Endothelial cell of umbilical vein (primary cell): ENCODE measurements at regions not wholly inside any gene's neighbourhood (a gene's known extent, or its start where the extent isn't known, plus 50 kb on each side); places are given as distances from the start of the nearest gene placed in this dataset.

Experiments
- BruUV-seq: library from RNA; stranded (reverse); fragments of 400-500 nt; replicated peaks from 2 replicates; lab custom pipeline; 2021; lab: Mats Ljungman, UMichigan
- CTCF ChIA-PET: fragments of 300-600, 350-600 bp; sonication (Branson Sonifier 250); formaldehyde crosslinking; loops from one replicate; lab custom pipeline; 2021; ENCODE audit warnings: antibody characterized with exemption, inconsistent platforms; lab: Charles Lee
- POLR2A ChIA-PET: fragments of 300-600, 350-600 bp; sonication (Branson Sonifier 250); formaldehyde crosslinking; loops from one replicate; lab custom pipeline; 2021; ENCODE audit warnings: antibody characterized with exemption, inconsistent platforms; lab: Charles Lee
- DNase-seq: peaks from one replicate; pipeline ENCODE4 v3.0.0-alpha.2; 2011; ENCODE audit warnings: low read depth, low spot score
- FAIRE-seq: peaks from 2 replicates; lab custom pipeline; 2011; peaks lifted over from hg19 to GRCh38; lab: Jason Lieb, UNC
- H2AFZ ChIP-seq: 2 replicates; pipeline ENCODE4 v1.6.0; 2012; ENCODE audit warnings: low read depth, low read length, control low read depth, inconsistent platforms
- H3K27ac ChIP-seq: 2 replicates; pipeline ENCODE4 v1.5.1; 2011; ENCODE audit warnings: low read depth, mild to moderate bottlenecking, control low read depth, low read length, moderate library complexity; ENCODE audit not compliant: insufficient read depth
- H3K27me3 ChIP-seq, 2 experiments: 2 replicates each; pipeline versions ENCODE4 v1.6.0 to v1.6.1; 2011; ENCODE audit warnings: low read length in 2 of 2, mixed read lengths in 1 of 2; ENCODE audit not compliant: control insufficient read depth in 2 of 2, insufficient read depth in 2 of 2
- H3K36me3 ChIP-seq, 2 experiments: 2 replicates in 1 of 2; 3 replicates in 1 of 2; pipeline ENCODE4 v1.5.1; 2011; ENCODE audit warnings: low read length in 2 of 2, mild to moderate bottlenecking in 1 of 2, moderate library complexity in 1 of 2; ENCODE audit not compliant: control insufficient read depth in 2 of 2, insufficient read depth in 2 of 2; ENCODE audit errors: extremely low read depth in 1 of 2
- H3K4me1 ChIP-seq: 3 replicates; pipeline ENCODE4 v1.5.1; 2011; ENCODE audit warnings: mild to moderate bottlenecking, low read length; ENCODE audit not compliant: control insufficient read depth, insufficient read depth; ENCODE audit errors: extremely low read depth
- H3K4me2 ChIP-seq: 2 replicates; pipeline ENCODE4 v1.6.1; 2011; ENCODE audit warnings: low read length, control low read depth, mixed read lengths; ENCODE audit not compliant: insufficient read depth
- H3K4me3 ChIP-seq, 3 experiments: fragments of 200-600 bp in 1 of 3; sonication (generic), shearing (Covaris generic) in 1 of 3; replicated peaks in 1 of 3; 2 replicates each; pipeline ENCODE4 v1.5.1; 2011 to 2016; ENCODE audit warnings: control low read depth in 3 of 3, low read length in 3 of 3, mild to moderate bottlenecking in 2 of 3, inconsistent platforms in 1 of 3, low read depth in 1 of 3, moderate library complexity in 1 of 3; ENCODE audit not compliant: insufficient read depth in 1 of 3
- H3K79me2 ChIP-seq: 2 replicates; pipeline ENCODE4 v1.6.0; 2012; ENCODE audit warnings: low read length, inconsistent platforms; ENCODE audit not compliant: control insufficient read depth, insufficient read depth
- H3K9ac ChIP-seq: replicated peaks from 2 replicates; pipeline ENCODE3; 2011; ENCODE audit warnings: low read length, control low read depth; ENCODE audit not compliant: insufficient read depth; ENCODE audit errors: extremely low read depth
- H3K9me1 ChIP-seq: replicated peaks from 3 replicates; pipeline ENCODE4 v1.6.0; 2011; ENCODE audit warnings: mild to moderate bottlenecking, low read length; ENCODE audit not compliant: control insufficient read depth, insufficient read depth; ENCODE audit errors: extremely low read depth
- H3K9me3 ChIP-seq: replicated peaks from 2 replicates; pipeline ENCODE4 v1.5.1; 2012; ENCODE audit warnings: low read length, inconsistent platforms; ENCODE audit not compliant: control insufficient read depth, insufficient read depth
- H4K20me1 ChIP-seq: replicated peaks from 2 replicates; pipeline ENCODE3; 2011; ENCODE audit warnings: mild to moderate bottlenecking, low read length; ENCODE audit not compliant: control insufficient read depth, insufficient read depth; ENCODE audit errors: extremely low read depth
- CTCF ChIP-seq, 2 donors: IDR thresholded peaks; 1 replicate in 1 of 2; 2 replicates in 1 of 2; pipeline ENCODE4 v1.5.1; 2011; ENCODE audit warnings: low read length in 2 of 2, mild to moderate bottlenecking in 2 of 2, moderate library complexity in 2 of 2, control low read depth in 1 of 2, inconsistent platforms in 1 of 2, low read depth in 1 of 2; ENCODE audit not compliant: insufficient read depth in 1 of 2; ENCODE audit errors: extremely low read depth in 1 of 2
- EZH2 ChIP-seq: IDR thresholded peaks from 2 replicates; pipeline ENCODE4 v1.6.1; 2012; ENCODE audit warnings: borderline replicate concordance, low read depth, mild to moderate bottlenecking, moderate library complexity, low read length, inconsistent platforms; ENCODE audit not compliant: severe bottlenecking
- FOS ChIP-seq: IDR thresholded peaks from 2 replicates; pipeline ENCODE4 v1.6.1; 2011; ENCODE audit warnings: mild to moderate bottlenecking, low read length, moderate library complexity, borderline replicate concordance; ENCODE audit not compliant: insufficient read depth
- GATA2 ChIP-seq: IDR thresholded peaks from 2 replicates; pipeline ENCODE4 v1.7.0; 2011; ENCODE audit warnings: low read depth, mild to moderate bottlenecking, moderate library complexity, mixed read lengths, low read length; ENCODE audit not compliant: insufficient read length, insufficient read depth
- JUN ChIP-seq: IDR thresholded peaks from 2 replicates; pipeline ENCODE4 v1.6.1; 2011; ENCODE audit warnings: borderline replicate concordance, low read depth; ENCODE audit not compliant: insufficient read length, insufficient read depth
- MAX ChIP-seq: IDR thresholded peaks from 2 replicates; pipeline ENCODE4 v1.6.1; 2011; ENCODE audit not compliant: insufficient read depth, insufficient read length
- MYC ChIP-seq: IDR thresholded peaks from one replicate; pipeline ENCODE4 v1.6.1; 2011; ENCODE audit warnings: mild to moderate bottlenecking, low read depth, low read length
- POLR2A ChIP-seq: IDR thresholded peaks from 2 replicates; pipeline ENCODE4 v1.6.1; 2012; ENCODE audit warnings: low read depth, mild to moderate bottlenecking, control low read depth, low read length
- POLR2AphosphoS5 ChIP-seq: IDR thresholded peaks from 2 replicates; pipeline ENCODE4 v1.6.1; 2012; ENCODE audit warnings: low read depth, mild to moderate bottlenecking, control low read depth, low read length, moderate library complexity; ENCODE audit not compliant: insufficient read depth
- dilution Hi-C: fragments of 300-500 bp; cut with MboI; formaldehyde crosslinking; loops from one replicate; pipeline ENCODE4 v1.15.0; 2019; ENCODE audit warnings: low sequenced_read_pairs; ENCODE audit not compliant: extremely low pct_ligation_motif_present
- intact Hi-C: fragments of 100-400 bp; cut with micrococcal nuclease; formaldehyde crosslinking; loops from one replicate; pipeline ENCODE4 v1.10.0; 2022

- intact Hi-C loops, result no loop called here
- ChIA-PET CTCF (no interaction called here), POLR2A (no interaction called here)
- TF ChIP-seq CTCF (IDR thresholded peaks at IDR 0.05; ENCODE audit: extremely low read depth in 1 of 2, insufficient read depth in 1 of 2, low read depth in 1 of 2, low read length in 2 of 2) (no peak), JUN (no peak), EZH2 (no peak), FOS (no peak), POLR2A (no peak), MAX (no peak), GATA2 (no peak), POLR2AphosphoS5 (no peak), MYC (no peak)
- no peak overlapping the region for H3K27ac ChIP-seq
- H3K9ac ChIP-seq, result no peak overlapping the region
- H3K9me1 ChIP-seq, result no peaks in the 10 kb centered on the region
- no peaks in the 10 kb centered on the region for H3K36me3 ChIP-seq
- FAIRE-seq (no peak), DNase-seq (no peak)
- H3K4me2 ChIP-seq, result no peak overlapping the region
- H3K4me3 ChIP-seq, result no peak overlapping the region
- H2AFZ ChIP-seq, result no peak overlapping the region
- BruUV-seq, result no TSS peak
- no peaks in the 10 kb centered on the region for H3K79me2 ChIP-seq
- no peaks in the 10 kb centered on the region for H4K20me1 ChIP-seq
- H3K4me1 ChIP-seq, result no peaks in the 10 kb centered on the region
- H3K27me3 ChIP-seq, result no peaks in the 10 kb centered on the region
- no peaks in the 10 kb centered on the region for H3K9me3 ChIP-seq
- dilution Hi-C loops, result no loop called here
These were observed 172.2 kb upstream of the FERD3L start for GRCh38 chr7:19317461-19317860.
